Activated T-cell treated with anti-CD3 and anti-CD28 coated beads, Interleukin-2, amount 50 U/mL, for 48 hours (primary cell): ENCODE measurements at regions not wholly inside any gene's neighbourhood (a gene's known extent, or its start where the extent isn't known, plus 50 kb on each side); places are given as distances from the start of the nearest gene placed in this dataset.
"Not testable (repeated sequence)": the region's sequence is repeated elsewhere in the genome, so short reads cannot be mapped to it uniquely, and the experiment has no call there.

Experiments
- DNase-seq, 2 experiments: peaks; one replicate each; pipeline ENCODE4 v3.0.0-alpha.2; 2020

- DNase-seq = no peak
Measured at GRCh38 chr2:53095664-53096063, 671.9 kb upstream of the CHAC2 start.

GRCh38 chr2:53095227-53095626, 672.4 kb upstream of the CHAC2 start:
- no peak for DNase-seq

- no peak for DNase-seq
Measured at GRCh38 chr2:53093355-53093754, 674.2 kb upstream of the CHAC2 start.

GRCh38 chr2:53091183-53091582, 676.4 kb upstream of the CHAC2 start:
- no peak for DNase-seq

GRCh38 chr2:53087874-53088461, 679.6 kb upstream of the CHAC2 start:
- DNase-seq = no peak

GRCh38 chr2:53087262-53087873, 680.2 kb upstream of the CHAC2 start:
- no peak for DNase-seq

- no peak for DNase-seq
Measured at GRCh38 chr2:53077413-53077812, 690.2 kb upstream of the CHAC2 start.

GRCh38 chr2:53075760-53076159, 691.8 kb upstream of the CHAC2 start:
- no peak for DNase-seq

- no peak for DNase-seq
Measured at GRCh38 chr2:53067533-53067932, 700.1 kb upstream of the CHAC2 start.

- no peak for DNase-seq
Measured at GRCh38 chr2:53067056-53067455, 700.5 kb upstream of the CHAC2 start.

- DNase-seq = no peak
Measured at GRCh38 chr2:53064154-53064553, 703.5 kb upstream of the CHAC2 start.

- DNase-seq = no peak
Measured at GRCh38 chr2:53058526-53058925, 709.1 kb upstream of the CHAC2 start.

GRCh38 chr2:53053937-53054336, 713.7 kb upstream of the CHAC2 start:
- DNase-seq = no peak

GRCh38 chr2:53051157-53051556, 716.4 kb upstream of the CHAC2 start:
- DNase-seq = no peak

GRCh38 chr2:53040536-53041229, 726.9 kb upstream of the CHAC2 start:
- DNase-seq = no peak

GRCh38 chr2:53036196-53036595, 731.4 kb upstream of the CHAC2 start:
- no peak for DNase-seq

GRCh38 chr2:53035153-53035552, 732.5 kb upstream of the CHAC2 start:
- DNase-seq = no peak

- no peak for DNase-seq
Measured at GRCh38 chr2:53033411-53033810, 734.2 kb upstream of the CHAC2 start.

GRCh38 chr2:53028746-53029423, 738.7 kb upstream of the CHAC2 start:
- no peak for DNase-seq

GRCh38 chr2:53028225-53028624, 739.4 kb upstream of the CHAC2 start:
- no peak for DNase-seq

GRCh38 chr2:53022248-53022647, 745.4 kb upstream of the CHAC2 start:
- not testable (repeated sequence) for DNase-seq

GRCh38 chr2:53021828-53022227, 745.8 kb upstream of the CHAC2 start:
- DNase-seq = no peak

GRCh38 chr2:53021292-53021691, 746.3 kb upstream of the CHAC2 start:
- no peak for DNase-seq
